Ishikawa (cell line): ENCODE measurements at regions not wholly inside any gene's neighbourhood (a gene's known extent, or its start where the extent isn't known, plus 50 kb on each side); places are given as distances from the start of the nearest gene placed in this dataset.

ENCODE experiments used
- CEBPB ChIP-seq: IDR thresholded peaks from 2 replicates; pipeline ENCODE4 v1.6.1; 2012
- CREB1 ChIP-seq: IDR thresholded peaks from 2 replicates; pipeline ENCODE4 v1.6.1; 2012; ENCODE audit warnings: low read depth
- EGR1 ChIP-seq: IDR thresholded peaks from 2 replicates; pipeline ENCODE4 v1.6.1; 2012
- EP300 ChIP-seq: IDR thresholded peaks from 2 replicates; pipeline ENCODE4 v1.6.1; 2012; ENCODE audit warnings: borderline replicate concordance
- FOXM1 ChIP-seq: IDR thresholded peaks from 2 replicates; pipeline ENCODE4 v1.6.1; 2012; ENCODE audit warnings: low read depth, borderline replicate concordance
- MAX ChIP-seq: IDR thresholded peaks from 2 replicates; pipeline ENCODE4 v1.6.1; 2012
- NFIC ChIP-seq: IDR thresholded peaks from 2 replicates; pipeline ENCODE4 v1.6.1; 2012
- RAD21 ChIP-seq: IDR thresholded peaks from 2 replicates; pipeline ENCODE4 v1.6.1; 2012; ENCODE audit warnings: low read depth
- REST ChIP-seq: IDR thresholded peaks from 2 replicates; pipeline ENCODE4 v1.6.1; 2012; ENCODE audit warnings: low read depth, mild to moderate bottlenecking
- TAF1 ChIP-seq: IDR thresholded peaks from 2 replicates; pipeline ENCODE4 v1.6.1; 2012; ENCODE audit warnings: low read depth, mild to moderate bottlenecking
- TCF12 ChIP-seq: IDR thresholded peaks from 2 replicates; pipeline ENCODE4 v1.6.1; 2012; ENCODE audit warnings: low read depth
- TEAD4 ChIP-seq: IDR thresholded peaks from 2 replicates; pipeline ENCODE4 v1.6.1; 2012
- USF1 ChIP-seq: IDR thresholded peaks from 2 replicates; pipeline ENCODE4 v1.6.1; 2012
- YY1 ChIP-seq: IDR thresholded peaks from 2 replicates; pipeline ENCODE4 v1.6.1; 2012; ENCODE audit warnings: low read depth
- ZBTB7A ChIP-seq: IDR thresholded peaks from 2 replicates; pipeline ENCODE4 v1.6.1; 2012; ENCODE audit warnings: low read depth

GRCh38 chr16:26599785-26600104 is 467.0 kb upstream of the C16orf82 start:
- TF ChIP-seq TEAD4, result no peak
- TF ChIP-seq CEBPB, result no peak
- no peak for TF ChIP-seq CREB1
- TF ChIP-seq ZBTB7A, result no peak
- no peak for TF ChIP-seq YY1

- TF ChIP-seq USF1 (no peak), TAF1 (no peak), MAX (no peak), CREB1 (no peak), TCF12 (no peak), FOXM1 (no peak), EP300 (no peak), CEBPB (no peak)
Observed at GRCh38 chr16:26601335-26601734, 465.4 kb upstream of the C16orf82 start.

GRCh38 chr16:26605626-26606271 is 461.0 kb upstream of the C16orf82 start:
- TF ChIP-seq TCF12, result no peak
- TF ChIP-seq ZBTB7A, result no peak
- TF ChIP-seq EP300, result no peak
- no peak for TF ChIP-seq REST
- TF ChIP-seq NFIC, result no peak
- no peak for TF ChIP-seq FOXM1
- no peak for TF ChIP-seq MAX
- no peak for TF ChIP-seq CREB1
- TF ChIP-seq TEAD4, result no peak
- no peak for TF ChIP-seq USF1

- TF ChIP-seq USF1 (no peak), TEAD4 (no peak), TAF1 (no peak), EGR1 (no peak), TCF12 (no peak), EP300 (no peak), CREB1 (no peak), MAX (no peak), NFIC (no peak)
Observed at GRCh38 chr16:26606381-26607150, 460.2 kb upstream of the C16orf82 start.

- TF ChIP-seq ZBTB7A, result no peak
- TF ChIP-seq NFIC, result no peak
- no peak for TF ChIP-seq YY1
- no peak for TF ChIP-seq RAD21
- TF ChIP-seq TCF12, result no peak
- TF ChIP-seq FOXM1, result no peak
- TF ChIP-seq MAX, result no peak
- no peak for TF ChIP-seq EGR1
- no peak for TF ChIP-seq USF1
- no peak for TF ChIP-seq REST
- no peak for TF ChIP-seq CREB1
- TF ChIP-seq CEBPB, result no peak
- TF ChIP-seq EP300, result no peak
- no peak for TF ChIP-seq TAF1
- TF ChIP-seq TEAD4, result no peak
Observed at GRCh38 chr16:26614237-26614841, 452.4 kb upstream of the C16orf82 start.
